OCI-LY1 (cell line): ENCODE measurements at regions not wholly inside any gene's neighbourhood (a gene's known extent, or its start where the extent isn't known, plus 50 kb on each side); places are given as distances from the start of the nearest gene placed in this dataset.

Source experiments
- H2AFZ ChIP-seq: fragments of 200-600 bp; sonication (generic), shearing (Covaris generic); 2 replicates; pipeline ENCODE4 v1.6.0; 2014; ENCODE audit warnings: antibody characterized with exemption, mild to moderate bottlenecking, low read length
- H3F3A ChIP-seq: fragments of 200-600 bp; sonication (generic), shearing (Covaris generic); 2 replicates; pipeline ENCODE4 v1.6.0; 2014; ENCODE audit warnings: mild to moderate bottlenecking, antibody characterized with exemption, low read length, moderate library complexity; ENCODE audit not compliant: insufficient read depth
- H3K27ac ChIP-seq: fragments of 200-600 bp; sonication (generic); 2 replicates; pipeline ENCODE4 v1.5.1; 2014; ENCODE audit warnings: low read length, mixed run types, mild to moderate bottlenecking, low read depth; ENCODE audit not compliant: poor library complexity, severe bottlenecking
- H3K27me3 ChIP-seq: fragments of 200-600 bp; sonication (generic); 2 replicates; pipeline ENCODE4 v1.6.0; 2014; ENCODE audit warnings: antibody characterized with exemption, mild to moderate bottlenecking, low read length, moderate library complexity; ENCODE audit not compliant: insufficient read depth
- H3K36me3 ChIP-seq: fragments of 200-600 bp; sonication (generic); 2 replicates; pipeline ENCODE4 v1.6.1; 2014; ENCODE audit warnings: mild to moderate bottlenecking, antibody characterized with exemption, low read length, moderate library complexity, mixed read lengths; ENCODE audit not compliant: insufficient read depth
- H3K4me1 ChIP-seq: fragments of 200-600 bp; sonication (generic); 2 replicates; pipeline ENCODE4 v1.5.1; 2014; ENCODE audit warnings: mild to moderate bottlenecking, low read length, moderate library complexity; ENCODE audit not compliant: insufficient read depth, severe bottlenecking
- H3K4me2 ChIP-seq: fragments of 200-600 bp; sonication (generic), shearing (Covaris generic); 2 replicates; pipeline ENCODE4 v1.6.1; 2014; ENCODE audit warnings: low read length
- H3K4me3 ChIP-seq: fragments of 200-600 bp; sonication (generic); 2 replicates; pipeline ENCODE4 v1.5.1; 2014; ENCODE audit warnings: low read length, low read depth, mild to moderate bottlenecking, mixed read lengths; ENCODE audit not compliant: poor library complexity, severe bottlenecking
- H3K79me2 ChIP-seq: fragments of 200-600 bp; shearing (Covaris generic); 2 replicates; pipeline ENCODE4 v1.6.1; 2016; ENCODE audit warnings: mixed run types, low read length, mixed read lengths; ENCODE audit not compliant: insufficient read depth
- H3K9ac ChIP-seq: fragments of 200-600 bp; sonication (generic), shearing (Covaris generic); 2 replicates; pipeline ENCODE4 v1.6.1; 2014; ENCODE audit warnings: mild to moderate bottlenecking, low read length, mixed read lengths
- H3K9me2 ChIP-seq: fragments of 200-600 bp; sonication (generic), shearing (Covaris generic); 2 replicates; pipeline ENCODE4 v1.6.1; 2014; ENCODE audit warnings: low read depth, mild to moderate bottlenecking, low read length, mixed read lengths
- H3K9me3 ChIP-seq: fragments of 200-600 bp; shearing (Covaris generic); 2 replicates; pipeline ENCODE4 v1.6.1; 2014; ENCODE audit warnings: low read length, mixed read lengths
- H4K20me1 ChIP-seq: fragments of 200-600 bp; sonication (generic), shearing (Covaris generic); 2 replicates; pipeline ENCODE4 v1.6.0; 2016; ENCODE audit warnings: mild to moderate bottlenecking, low read length; ENCODE audit not compliant: insufficient read depth
- CTCF ChIP-seq: fragments of 200-600 bp; sonication (generic), shearing (Covaris generic); IDR thresholded peaks from 2 replicates; pipeline ENCODE4 v1.5.1; 2017; ENCODE audit warnings: mild to moderate bottlenecking, antibody characterized with exemption, low read length, moderate library complexity, mixed read lengths
- EZH2 ChIP-seq: fragments of 200-600 bp; sonication (generic), shearing (Covaris generic); IDR thresholded peaks from 2 replicates; pipeline ENCODE4 v1.8.0; 2017; ENCODE audit warnings: borderline replicate concordance, mixed run types, mild to moderate bottlenecking, antibody characterized with exemption, low read length, moderate library complexity, mixed read lengths

- Histone ChIP-seq H3K27me3 (no peaks in the 10 kb centered on the region), H3K4me2 (no peak overlapping the region), H3F3A (no peaks in the 10 kb centered on the region), H2AFZ (no peak overlapping the region), H3K36me3 (no peaks in the 10 kb centered on the region), H3K4me1 (no peaks in the 10 kb centered on the region), H3K9me3 (0 out of 2 replicates have a peak, but pooled peaks cover 2% of the 10 kb centered on the region), H3K9ac (no peak overlapping the region), H3K79me2 (no peaks in the 10 kb centered on the region), H3K4me3 (no peak overlapping the region), H3K27ac (no peak overlapping the region), H3K9me2 (no peaks in the 10 kb centered on the region), H4K20me1 (no peaks in the 10 kb centered on the region)
- TF ChIP-seq CTCF (no peak), EZH2 (no peak)
These were observed 862.8 kb downstream of the TAF11L14 start for GRCh38 chr5:18497089-18497488.

GRCh38 chr5:18503797-18504328 lies 869.6 kb downstream of the TAF11L14 start:
- no peak overlapping the region for H3K4me3 ChIP-seq
- no peak overlapping the region for H2AFZ ChIP-seq
- no peak overlapping the region for H3K9ac ChIP-seq
- no peaks in the 10 kb centered on the region for H3K9me3 ChIP-seq
- H3K4me1 ChIP-seq, result no peaks in the 10 kb centered on the region
- H3K27ac ChIP-seq, result no peak overlapping the region
- TF ChIP-seq EZH2 (no peak), CTCF (no peak)
- H3K36me3 ChIP-seq, result no peaks in the 10 kb centered on the region
- no peak overlapping the region for H3K4me2 ChIP-seq
- H3K79me2 ChIP-seq, result no peaks in the 10 kb centered on the region
- no peaks in the 10 kb centered on the region for H3K27me3 ChIP-seq
- H3F3A ChIP-seq, result no peaks in the 10 kb centered on the region
- H4K20me1 ChIP-seq, result no peaks in the 10 kb centered on the region
- H3K9me2 ChIP-seq, result no peaks in the 10 kb centered on the region

GRCh38 chr5:18507114-18507513 lies 872.9 kb downstream of the TAF11L14 start:
- H3K4me1 ChIP-seq, result no peaks in the 10 kb centered on the region
- no peak for TF ChIP-seq EZH2
- no peak for TF ChIP-seq CTCF
- no peak overlapping the region for H2AFZ ChIP-seq
- no peak overlapping the region for H3K4me3 ChIP-seq
- no peak overlapping the region for H3K27ac ChIP-seq
- no peaks in the 10 kb centered on the region for H3K36me3 ChIP-seq
- H3K9me2 ChIP-seq, result no peaks in the 10 kb centered on the region
- no peaks in the 10 kb centered on the region for H3K9me3 ChIP-seq
- H3K79me2 ChIP-seq, result no peaks in the 10 kb centered on the region
- no peaks in the 10 kb centered on the region for H4K20me1 ChIP-seq
- H3K9ac ChIP-seq, result no peak overlapping the region
- no peak overlapping the region for H3K4me2 ChIP-seq
- H3K27me3 ChIP-seq, result no peaks in the 10 kb centered on the region
- no peaks in the 10 kb centered on the region for H3F3A ChIP-seq
